Left cardiac atrium (tissue), 4 donors: ENCODE measurements at regions not wholly inside any gene's neighbourhood (a gene's known extent, or its start where the extent isn't known, plus 50 kb on each side); places are given as distances from the start of the nearest gene placed in this dataset.
"Not testable (repeated sequence)": the region's sequence is repeated elsewhere in the genome, so short reads cannot be mapped to it uniquely, and the experiment has no call there.

Experiments
- ATAC-seq, 2 donors: fragments of 200-7000 bp; cut with Tn5 transposase; one replicate each; pipeline ENCODE4 v1.9.1; 2020; ENCODE audit warnings: mild to moderate bottlenecking in 2 of 2, moderate library complexity in 2 of 2
- DNase-seq: peaks from one replicate; pipeline ENCODE4 v3.0.0-alpha.2; 2020
- intact Hi-C, 2 donors: fragments of 100-400 bp; cut with DNase I; formaldehyde crosslinking; loops; one replicate each; pipeline versions ENCODE4 v1.14.1 to v1.15.1; 2022 to 2023
- microRNA-seq, 2 donors: library from miRNA; unstranded; fragments of <30 nt; microRNA quantifications; one replicate each; pipeline ENCODE4 v1.2.0, GENCODE V29; 2020
- donor health status: DM: no; HTN: yes; CAD: no.
- donor health status: DM: no; HTN: yes; CAD: no; lungs with severe emphysema.
- donor health status: DM: yes; HTN: yes; CAD: no.
- donor health status: Dilated cardiomyopathy.

- ATAC-seq, DNase-seq, intact Hi-C loops: not testable (repeated sequence)
Measured at GRCh38 chrX:73911946-73912345, 59.4 kb upstream of the XIST start.

DNA sequence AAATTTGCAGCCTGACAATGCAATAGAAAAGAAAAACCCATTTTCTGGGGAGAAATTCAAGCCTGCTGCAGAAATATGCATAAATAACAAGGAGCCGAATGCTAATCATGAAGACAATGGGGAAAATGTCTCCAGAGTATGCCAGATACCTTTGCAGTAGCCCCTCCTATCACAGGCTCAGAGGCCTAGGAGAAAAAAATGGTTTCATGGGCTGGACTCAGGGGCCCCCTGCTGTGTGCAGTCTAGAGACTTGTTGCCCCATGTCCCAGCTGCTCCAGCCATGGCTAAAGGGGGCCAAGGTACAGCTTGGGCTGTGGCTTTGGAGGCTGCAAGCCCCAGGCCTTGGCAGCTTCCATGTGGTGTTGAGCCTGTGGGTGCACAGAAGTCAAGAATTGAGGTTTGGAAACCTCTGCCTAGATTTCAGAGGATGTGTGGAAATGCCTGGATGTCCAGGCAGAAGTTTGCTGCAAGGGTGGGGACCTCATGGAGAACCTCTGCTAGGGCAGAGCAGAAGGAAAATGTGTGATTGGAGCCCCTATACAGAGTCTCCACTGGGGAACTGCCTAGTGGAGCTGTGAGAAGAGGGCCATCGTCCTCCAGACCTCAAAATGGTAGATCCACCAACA is 53.3 kb upstream of the XIST start:
- DNase-seq, ATAC-seq, intact Hi-C loops: not testable (repeated sequence)

DNA sequence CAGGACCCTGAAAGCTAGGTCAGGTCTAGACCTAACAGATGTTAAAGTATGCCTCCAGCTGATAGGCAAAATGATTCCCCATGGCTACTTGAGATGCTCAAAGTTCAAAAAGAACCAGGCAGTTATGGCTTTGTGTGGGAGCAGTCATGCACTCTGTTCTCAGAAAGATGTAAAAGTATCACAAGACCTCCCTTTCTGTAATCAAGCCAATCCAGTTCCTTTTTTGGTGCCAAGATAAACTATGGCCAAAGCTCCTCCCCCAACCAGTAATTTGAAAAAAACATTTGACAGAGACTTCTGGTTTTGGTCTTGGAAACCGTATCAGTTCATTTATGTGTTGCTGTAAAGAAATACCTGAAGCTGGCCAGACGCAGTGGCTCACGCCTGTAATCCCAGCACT is 51.4 kb upstream of the XIST start:
- no peak for ATAC-seq
- intact Hi-C loops = no loop called here

More for the DNA sequence above, 51.4 kb upstream of the XIST start:
- no peak for DNase-seq

Small RNA genes lying in the stretch of these regions (microRNA-seq; reads per million reads assigned to microRNA genes)
- gene MIR374B = 0 reads per million in 2 donors
- gene MIR374C = 0 reads per million in 2 donors
- 313 to 399 reads per million in 2 donors for gene MIR421
